ENCODE measurements at regions not wholly inside any gene's neighbourhood (a gene's known extent, or its start where the extent isn't known, plus 50 kb on each side); places are given as distances from the start of the nearest gene placed in this dataset.

DNA sequence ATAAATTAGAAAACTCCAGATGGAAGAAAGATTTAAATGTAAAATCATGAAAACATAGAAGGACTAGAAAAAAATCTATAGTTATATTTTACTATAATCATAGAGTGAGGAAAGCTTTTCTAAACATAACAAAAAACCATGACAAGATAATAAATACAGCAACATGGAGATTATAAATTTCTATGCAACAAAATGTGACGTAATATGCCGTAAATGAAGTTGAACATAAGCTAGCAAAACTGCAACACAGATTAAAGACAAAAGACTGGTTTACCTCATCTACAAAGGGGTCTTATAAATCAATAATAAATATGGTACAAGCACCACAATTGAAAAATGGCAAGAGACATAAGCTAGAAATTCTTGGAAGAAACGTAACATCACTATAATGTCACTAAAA, 140.4 kb downstream of the C4orf33 start:
- Histone ChIP-seq H3K36me3 (ENCODE audit: insufficient read depth) (no peaks in the 10 kb centered on the region), H3K4me1 (ENCODE audit: low read depth, poor library complexity, severe bottlenecking) (no peaks in the 10 kb centered on the region), H3K4me3 (IDR thresholded peaks at IDR 0.05; ENCODE audit: insufficient read depth, low read depth, low read length) (no peak overlapping the region), H3K9ac (no peak overlapping the region), H3K27me3 (ENCODE audit: insufficient read depth, low read depth) (no peaks in the 10 kb centered on the region), H3K27ac (no peak overlapping the region), H3K4me2 (no peak overlapping the region), H4K20me1 (ENCODE audit: insufficient read depth) (no peaks in the 10 kb centered on the region), H3K79me2 (ENCODE audit: insufficient read depth, low read depth) (no peaks in the 10 kb centered on the region), H2AFZ (ENCODE audit: low read depth) (no peak overlapping the region)
- TF ChIP-seq, protein P1, sequence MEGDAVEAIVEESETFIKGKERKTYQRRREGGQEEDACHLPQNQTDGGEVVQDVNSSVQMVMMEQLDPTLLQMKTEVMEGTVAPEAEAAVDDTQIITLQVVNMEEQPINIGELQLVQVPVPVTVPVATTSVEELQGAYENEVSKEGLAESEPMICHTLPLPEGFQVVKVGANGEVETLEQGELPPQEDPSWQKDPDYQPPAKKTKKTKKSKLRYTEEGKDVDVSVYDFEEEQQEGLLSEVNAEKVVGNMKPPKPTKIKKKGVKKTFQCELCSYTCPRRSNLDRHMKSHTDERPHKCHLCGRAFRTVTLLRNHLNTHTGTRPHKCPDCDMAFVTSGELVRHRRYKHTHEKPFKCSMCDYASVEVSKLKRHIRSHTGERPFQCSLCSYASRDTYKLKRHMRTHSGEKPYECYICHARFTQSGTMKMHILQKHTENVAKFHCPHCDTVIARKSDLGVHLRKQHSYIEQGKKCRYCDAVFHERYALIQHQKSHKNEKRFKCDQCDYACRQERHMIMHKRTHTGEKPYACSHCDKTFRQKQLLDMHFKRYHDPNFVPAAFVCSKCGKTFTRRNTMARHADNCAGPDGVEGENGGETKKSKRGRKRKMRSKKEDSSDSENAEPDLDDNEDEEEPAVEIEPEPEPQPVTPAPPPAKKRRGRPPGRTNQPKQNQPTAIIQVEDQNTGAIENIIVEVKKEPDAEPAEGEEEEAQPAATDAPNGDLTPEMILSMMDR (conservative IDR thresholded peaks at IDR 0.05; ENCODE audit: low read depth, low read length), result no peak

DNA sequence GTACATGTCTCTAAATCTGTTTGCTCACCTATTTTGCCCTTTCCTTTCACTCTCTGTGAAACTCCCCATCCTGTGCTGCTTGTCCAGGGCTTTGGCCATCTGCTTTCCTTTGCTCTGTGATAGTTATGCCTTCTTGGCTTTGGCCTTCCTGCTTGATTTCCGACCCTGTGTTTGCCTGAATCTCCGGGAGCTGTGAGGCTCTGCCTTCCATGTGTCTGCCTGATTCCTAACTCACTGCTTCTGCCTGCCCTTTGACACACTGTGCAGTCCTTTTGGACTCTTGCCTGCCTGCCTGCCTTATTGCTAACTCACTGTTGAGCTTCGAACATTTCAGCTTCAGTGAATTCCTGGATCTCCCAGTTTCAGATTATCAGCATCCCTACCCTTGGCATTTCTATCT, 143.1 kb downstream of the C4orf33 start:
- TF ChIP-seq, protein P1 (conservative IDR thresholded peaks at IDR 0.05; ENCODE audit: low read depth, low read length), result no peak
- H3K9ac ChIP-seq, result no peak overlapping the region
- no peak overlapping the region for H3K4me3 ChIP-seq (IDR thresholded peaks at IDR 0.05; ENCODE audit: insufficient read depth, low read depth, low read length)
- no peaks in the 10 kb centered on the region for H4K20me1 ChIP-seq (ENCODE audit: insufficient read depth)
- no peaks in the 10 kb centered on the region for H3K4me1 ChIP-seq (ENCODE audit: low read depth, poor library complexity, severe bottlenecking)
- no peaks in the 10 kb centered on the region for H3K27me3 ChIP-seq (ENCODE audit: insufficient read depth, low read depth)
- H3K4me2 ChIP-seq, result no peak overlapping the region
- H2AFZ ChIP-seq (ENCODE audit: low read depth), result no peak overlapping the region
- H3K27ac ChIP-seq, result no peak overlapping the region
- H3K36me3 ChIP-seq (ENCODE audit: insufficient read depth), result no peaks in the 10 kb centered on the region
- H3K79me2 ChIP-seq (ENCODE audit: insufficient read depth, low read depth), result no peaks in the 10 kb centered on the region

DNA sequence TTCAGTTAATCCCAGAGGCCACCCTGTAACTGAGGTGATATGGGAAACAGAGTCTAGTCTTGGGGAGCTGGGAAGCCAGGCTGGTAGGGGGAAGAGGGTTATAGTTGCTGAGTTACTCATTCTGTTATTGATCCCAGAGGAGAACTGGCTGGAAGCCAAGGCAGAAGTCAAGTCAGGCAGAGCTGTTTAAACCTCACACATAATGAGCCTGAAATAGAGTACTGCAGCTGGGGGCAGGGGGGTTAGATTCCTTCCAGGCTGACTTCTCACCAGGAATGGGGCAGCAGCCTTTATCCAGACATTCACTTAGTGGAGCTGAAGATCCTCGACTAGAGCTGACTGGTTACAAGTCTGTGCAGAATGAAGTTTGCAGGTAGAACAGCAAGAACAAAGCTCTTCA, 144.9 kb downstream of the C4orf33 start:
- Histone ChIP-seq H2AFZ (ENCODE audit: low read depth) (no peak overlapping the region), H3K4me3 (IDR thresholded peaks at IDR 0.05; ENCODE audit: insufficient read depth, low read depth, low read length) (no peak overlapping the region), H3K27me3 (ENCODE audit: insufficient read depth, low read depth) (no peaks in the 10 kb centered on the region), H3K27ac (no peak overlapping the region), H3K4me2 (no peak overlapping the region), H3K79me2 (ENCODE audit: insufficient read depth, low read depth) (no peaks in the 10 kb centered on the region), H4K20me1 (ENCODE audit: insufficient read depth) (no peaks in the 10 kb centered on the region), H3K9ac (no peak overlapping the region), H3K4me1 (ENCODE audit: low read depth, poor library complexity, severe bottlenecking) (no peaks in the 10 kb centered on the region), H3K36me3 (ENCODE audit: insufficient read depth) (no peaks in the 10 kb centered on the region)
- TF ChIP-seq, protein P1 (conservative IDR thresholded peaks at IDR 0.05; ENCODE audit: low read depth, low read length), result no peak

DNA sequence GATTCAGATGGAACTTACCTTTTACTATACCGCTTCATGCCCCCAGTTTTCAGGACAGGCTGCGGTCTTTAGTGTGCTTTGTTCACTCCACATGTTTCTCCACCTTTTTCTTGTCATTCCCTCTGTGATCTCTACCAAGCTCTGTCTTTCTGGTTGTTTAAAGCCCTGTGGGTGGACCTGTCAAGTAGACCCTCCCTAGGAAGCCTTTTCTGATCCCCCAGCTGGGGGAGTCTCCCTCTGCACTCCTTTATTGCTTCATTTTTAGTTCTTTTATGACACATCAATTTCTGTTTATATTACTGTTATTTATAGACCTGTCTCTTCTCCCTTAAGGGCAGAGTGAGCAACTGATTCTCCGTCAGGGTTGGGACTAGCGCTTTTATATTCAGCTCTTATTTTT, 150.2 kb downstream of the C4orf33 start:
- Histone ChIP-seq H3K36me3 (ENCODE audit: insufficient read depth) (no peaks in the 10 kb centered on the region), H3K4me1 (ENCODE audit: low read depth, poor library complexity, severe bottlenecking) (no peaks in the 10 kb centered on the region), H4K20me1 (ENCODE audit: insufficient read depth) (no peaks in the 10 kb centered on the region), H3K27me3 (ENCODE audit: insufficient read depth, low read depth) (no peaks in the 10 kb centered on the region), H3K27ac (no peak overlapping the region), H3K9ac (no peak overlapping the region), H3K79me2 (ENCODE audit: insufficient read depth, low read depth) (no peaks in the 10 kb centered on the region), H2AFZ (ENCODE audit: low read depth) (no peak overlapping the region), H3K4me2 (no peak overlapping the region), H3K4me3 (IDR thresholded peaks at IDR 0.05; ENCODE audit: insufficient read depth, low read depth, low read length) (no peak overlapping the region)
- TF ChIP-seq, protein P1 (conservative IDR thresholded peaks at IDR 0.05; ENCODE audit: low read depth, low read length), result no peak

Measured in KMS-11 (cell line).